Left cardiac atrium (tissue), 4 donors: ENCODE measurements at regions not wholly inside any gene's neighbourhood (a gene's known extent, or its start where the extent isn't known, plus 50 kb on each side); places are given as distances from the start of the nearest gene placed in this dataset.
"Not testable (repeated sequence)": the region's sequence is repeated elsewhere in the genome, so short reads cannot be mapped to it uniquely, and the experiment has no call there.

Experiments
- ATAC-seq, 2 donors: fragments of 200-7000 bp; cut with Tn5 transposase; one replicate each; pipeline ENCODE4 v1.9.1; 2020; ENCODE audit warnings: mild to moderate bottlenecking in 2 of 2, moderate library complexity in 2 of 2
- DNase-seq: peaks from one replicate; pipeline ENCODE4 v3.0.0-alpha.2; 2020
- intact Hi-C, 2 donors: fragments of 100-400 bp; cut with DNase I; formaldehyde crosslinking; loops; one replicate each; pipeline versions ENCODE4 v1.14.1 to v1.15.1; 2022 to 2023
- donor health status: DM: no; HTN: yes; CAD: no.
- donor health status: DM: no; HTN: yes; CAD: no; lungs with severe emphysema.
- donor health status: DM: yes; HTN: yes; CAD: no.
- donor health status: Dilated cardiomyopathy.

GRCh38 chr11:81220146-81220895, 1513.3 kb downstream of the FAM181B start:
- intact Hi-C loops, result no loop called here
- no peak for DNase-seq
- ATAC-seq, result no peak

DNA sequence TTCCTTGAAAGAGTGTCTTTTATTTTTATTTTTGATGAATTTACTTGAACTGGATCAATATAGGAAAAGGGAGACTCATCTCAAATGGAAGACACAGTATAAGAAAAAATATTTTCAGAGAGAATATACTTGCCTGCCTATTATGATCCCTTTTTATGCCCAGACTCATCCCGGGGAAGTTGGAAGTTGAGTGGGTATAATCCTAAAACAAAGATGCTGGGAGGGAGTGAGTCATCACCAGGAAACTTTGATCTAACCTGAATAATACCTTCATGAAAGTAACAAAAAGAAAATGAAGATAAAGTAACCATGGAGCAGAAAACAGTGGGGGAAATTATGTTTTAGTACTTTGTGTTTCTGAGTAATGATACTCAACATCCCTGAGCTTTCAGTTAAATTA, 1514.0 kb downstream of the FAM181B start:
- intact Hi-C loops, result no loop called here
- DNase-seq, result no peak
- ATAC-seq, result no peak

GRCh38 chr11:81218440-81218839, 1515.2 kb downstream of the FAM181B start:
- DNase-seq (no peak), ATAC-seq (no peak)
- intact Hi-C loops, result no loop called here

GRCh38 chr11:81211050-81211449, 1522.6 kb downstream of the FAM181B start:
- DNase-seq, result no peak
- ATAC-seq, result no peak
- intact Hi-C loops, result no loop called here

GRCh38 chr11:81207421-81208054, 1526.1 kb downstream of the FAM181B start:
- intact Hi-C loops, result no loop called here
- DNase-seq (no peak), ATAC-seq (no peak)

DNA sequence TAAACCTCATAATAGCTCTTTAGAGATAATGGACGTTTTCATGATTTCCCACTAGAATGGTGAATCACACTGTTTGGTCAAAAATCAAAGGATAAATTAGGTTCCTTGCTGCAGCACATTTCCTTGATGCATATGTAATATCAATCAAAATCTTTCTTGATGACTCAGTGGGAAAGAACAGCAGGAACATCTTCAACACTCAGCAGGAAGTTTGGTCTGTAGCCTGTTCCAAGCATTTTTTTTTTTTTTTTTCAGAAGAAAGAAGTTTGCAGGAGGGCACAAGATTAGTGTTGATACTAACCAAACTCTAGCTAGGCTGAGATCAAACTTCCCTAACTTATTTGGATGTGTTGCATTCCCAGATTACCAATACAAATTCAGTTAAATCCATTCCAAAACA, 1529.8 kb downstream of the FAM181B start:
- DNase-seq, result no peak
- ATAC-seq, result no peak
- intact Hi-C loops, result no loop called here

GRCh38 chr11:81197396-81197795, 1536.3 kb downstream of the FAM181B start:
- DNase-seq (no peak), ATAC-seq (no peak)
- intact Hi-C loops, result no loop called here

GRCh38 chr11:81192516-81192915, 1541.1 kb downstream of the FAM181B start:
- intact Hi-C loops, result no loop called here
- no peak for ATAC-seq

DNA sequence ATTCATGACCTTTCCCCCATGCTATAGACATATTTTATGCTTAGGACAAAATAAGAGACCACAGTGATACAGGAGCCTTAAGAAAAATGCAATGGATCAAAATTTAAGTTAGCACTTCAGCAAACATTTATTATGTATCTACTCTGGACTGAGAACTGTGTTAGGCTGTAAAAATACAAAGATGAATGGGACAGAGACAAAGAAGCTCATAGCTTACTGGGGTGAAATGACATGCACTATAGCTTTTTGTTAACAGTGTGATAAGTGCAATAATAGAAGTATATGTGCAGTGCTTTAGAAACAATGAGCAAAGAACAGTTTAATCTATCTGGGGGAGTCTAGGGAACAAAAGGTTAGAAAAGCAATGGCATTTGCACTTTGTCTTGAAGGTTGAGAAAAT, 1543.1 kb downstream of the FAM181B start:
- ATAC-seq (no peak), DNase-seq (no peak)
- intact Hi-C loops, result no loop called here

More at GRCh38 chr11:81192516-81192915, 1541.1 kb downstream of the FAM181B start:
- no peak for DNase-seq

DNA sequence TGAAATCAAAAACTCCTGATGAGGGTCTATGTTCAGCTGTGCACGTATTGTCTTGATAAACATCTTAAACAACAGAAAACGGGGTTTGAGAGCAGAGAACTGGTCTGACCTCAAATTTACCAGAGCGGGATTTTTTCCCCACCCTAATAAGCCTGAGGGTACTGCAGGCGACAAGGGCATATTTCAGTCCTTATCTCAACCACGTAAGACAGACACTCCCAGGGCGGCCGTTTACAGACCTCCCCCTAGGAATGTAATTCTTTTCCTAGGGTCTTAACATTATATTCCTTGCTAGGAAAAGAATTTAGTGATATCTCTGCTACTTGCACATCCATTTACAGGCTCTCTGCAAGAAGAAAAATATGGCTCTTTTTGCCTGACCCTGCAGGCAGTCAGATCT, 1546.6 kb downstream of the FAM181B start:
- DNase-seq, intact Hi-C loops, ATAC-seq: not testable (repeated sequence)

DNA sequence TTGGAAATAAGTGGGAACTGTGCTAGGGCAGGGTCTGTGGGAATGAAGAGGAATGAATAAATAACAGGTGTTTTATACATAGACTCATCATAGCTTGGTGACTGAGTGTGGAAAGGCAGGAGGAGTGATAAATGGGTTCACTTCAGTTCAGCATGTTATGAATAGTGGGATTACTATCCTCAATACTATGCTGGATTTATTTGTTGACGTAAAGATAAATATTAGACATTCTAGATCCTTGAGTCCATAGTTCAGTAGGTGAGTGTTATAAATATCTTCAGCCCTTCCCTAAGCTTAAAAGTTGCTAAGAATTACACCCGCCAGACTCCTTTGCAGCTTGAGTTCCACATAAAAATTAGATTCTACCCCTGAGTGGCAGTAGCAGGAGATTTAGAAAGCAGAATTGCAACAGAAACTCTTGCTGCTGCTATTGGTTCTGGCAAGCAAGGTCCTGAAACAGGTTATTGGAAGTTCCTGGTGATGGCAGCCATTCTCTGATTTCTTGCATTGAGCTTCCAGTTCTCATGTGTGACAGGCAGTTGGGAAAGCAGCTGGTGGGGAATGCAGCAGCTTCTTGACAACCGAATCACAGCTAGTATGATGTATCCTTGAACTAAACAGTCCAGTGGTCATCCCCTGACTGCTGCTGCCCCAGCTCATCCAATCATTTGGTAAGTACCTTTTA, 1558.9 kb downstream of the FAM181B start:
- DNase-seq, result no peak
- ATAC-seq, result no peak
- intact Hi-C loops, result no loop called here

DNA sequence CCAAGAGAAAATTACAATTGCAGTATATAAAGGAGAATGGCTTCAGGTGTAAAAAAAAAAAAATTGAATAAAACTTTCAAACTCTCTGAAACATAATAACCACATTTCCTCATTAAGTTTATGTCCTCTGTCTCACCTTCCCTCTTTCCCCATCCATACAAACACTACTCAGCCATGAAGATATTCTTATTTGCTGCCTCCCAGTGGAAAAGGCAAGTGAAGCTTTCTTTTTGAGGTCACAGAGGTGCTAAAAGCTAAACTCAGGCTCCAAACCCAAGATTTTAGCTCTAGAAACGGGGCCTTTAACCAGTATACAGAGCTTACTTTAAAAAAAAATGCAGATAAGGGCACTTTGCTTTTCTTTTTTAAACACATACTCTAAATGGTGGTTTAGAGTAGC, 1568.5 kb downstream of the FAM181B start:
- no peak for ATAC-seq
- intact Hi-C loops, result no loop called here
- DNase-seq, result no peak

- intact Hi-C loops, result no loop called here
- ATAC-seq (no peak), DNase-seq (no peak)
Measured at GRCh38 chr11:81159900-81160299, 1573.8 kb downstream of the FAM181B start.

GRCh38 chr11:81135570-81135969, 1598.1 kb downstream of the FAM181B start:
- DNase-seq (no peak), ATAC-seq (no peak)
- intact Hi-C loops, result no loop called here

DNA sequence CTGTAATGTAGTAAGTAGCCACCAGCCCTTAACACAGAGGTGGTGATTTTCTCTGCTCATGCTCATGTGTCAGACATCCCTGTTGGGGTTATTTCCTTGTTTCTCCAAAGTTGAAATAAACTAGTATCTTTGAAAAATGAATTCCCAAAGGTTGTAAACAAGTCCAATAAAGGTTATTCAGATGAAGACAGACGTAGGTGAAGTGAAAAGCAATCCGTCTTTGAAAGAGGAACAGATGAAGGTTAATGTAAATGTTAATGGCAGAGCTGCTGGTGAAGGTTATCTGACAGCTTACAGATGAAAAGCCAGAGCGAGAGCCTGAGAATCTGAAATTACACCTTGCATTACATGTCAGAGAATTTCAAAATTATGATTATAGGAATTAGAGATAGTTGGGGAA, 1604.0 kb downstream of the FAM181B start:
- DNase-seq (no peak), ATAC-seq (no peak)
- intact Hi-C loops, result no loop called here

DNA sequence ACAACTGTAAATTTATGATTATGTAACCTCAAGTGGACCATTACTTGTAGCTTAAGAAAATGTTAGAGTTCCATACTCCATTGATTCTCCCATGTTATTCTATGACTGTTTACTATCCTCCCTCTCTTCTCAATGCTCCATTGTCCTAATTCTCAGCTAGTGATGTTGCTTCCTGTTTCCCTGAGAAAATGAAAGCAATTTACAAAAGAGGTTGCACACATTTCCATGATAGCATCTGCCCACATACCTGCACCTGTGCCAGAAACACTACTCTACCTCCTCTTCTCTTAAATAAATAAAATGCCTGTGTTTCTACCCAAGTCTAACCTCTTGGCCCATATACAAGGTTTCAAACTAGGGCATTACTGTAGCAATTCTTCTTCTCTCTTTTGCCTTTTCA, 1620.9 kb downstream of the FAM181B start:
- DNase-seq (no peak), ATAC-seq (no peak)
- intact Hi-C loops, result no loop called here

DNA sequence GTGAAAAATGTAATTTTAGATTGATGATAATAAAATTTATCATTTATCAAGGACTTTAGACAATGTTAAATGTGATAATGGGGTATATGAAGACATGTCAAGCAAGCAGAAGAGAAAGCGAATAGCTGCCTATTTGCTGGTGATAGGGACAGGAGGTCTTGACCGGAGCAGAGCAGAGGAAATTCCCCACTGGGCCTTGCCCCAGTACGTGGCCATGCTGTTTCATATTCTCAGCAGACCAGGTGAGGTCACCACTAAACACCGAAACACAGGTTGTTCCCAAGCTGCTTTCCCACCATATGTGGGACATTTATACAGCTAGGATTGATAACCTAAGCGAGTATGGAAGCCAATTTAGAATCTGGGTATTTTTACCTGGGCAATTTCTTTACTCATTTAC, 1629.6 kb downstream of the FAM181B start:
- ATAC-seq, result no peak
- DNase-seq, result no peak
- intact Hi-C loops, result no loop called here

DNA sequence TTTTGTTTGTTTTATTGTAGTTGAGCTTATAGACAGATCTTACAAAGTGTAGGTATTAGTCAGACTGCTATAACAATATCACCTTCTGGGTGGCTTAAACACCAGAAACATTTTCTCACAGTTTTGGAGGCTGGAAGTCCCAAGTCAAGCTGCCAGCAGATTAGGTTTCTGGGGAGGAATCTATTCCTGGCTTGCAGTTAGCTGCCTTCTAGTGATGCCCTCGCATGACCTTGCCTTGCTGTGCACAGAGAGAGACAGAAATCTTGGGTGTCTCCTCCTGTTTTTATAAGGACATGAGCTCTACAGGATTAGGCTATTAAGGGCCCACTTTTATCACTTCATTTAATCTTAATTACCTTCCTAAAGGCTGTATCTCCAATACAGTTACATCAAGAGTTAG, 1635.2 kb downstream of the FAM181B start:
- ATAC-seq (no peak), DNase-seq (no peak)
- intact Hi-C loops, result no loop called here

GRCh38 chr11:81092522-81092921, 1641.1 kb downstream of the FAM181B start:
- ATAC-seq (no peak), DNase-seq (no peak)
- intact Hi-C loops, result no loop called here

DNA sequence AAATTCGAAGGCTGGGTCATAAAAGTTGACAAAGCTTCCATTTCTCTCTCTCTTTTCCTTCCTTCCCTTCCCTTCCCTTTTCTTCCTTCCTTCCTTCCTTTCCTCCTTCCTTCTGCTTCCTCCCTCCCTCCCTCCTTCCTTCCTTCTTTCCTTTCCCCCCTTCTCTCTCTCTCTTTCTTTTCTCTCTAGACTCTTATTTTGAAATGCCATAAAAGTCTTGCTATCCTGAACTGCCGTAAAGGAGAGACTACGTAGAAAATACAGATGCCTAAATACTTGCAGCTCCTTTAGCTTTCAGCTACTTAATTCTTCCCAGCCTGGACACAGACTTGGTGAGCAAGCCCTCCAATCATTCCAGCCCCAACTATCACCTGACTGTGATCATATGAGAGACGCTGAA, 1644.4 kb downstream of the FAM181B start:
- DNase-seq (no peak), ATAC-seq (no peak)
- intact Hi-C loops, result no loop called here

DNA sequence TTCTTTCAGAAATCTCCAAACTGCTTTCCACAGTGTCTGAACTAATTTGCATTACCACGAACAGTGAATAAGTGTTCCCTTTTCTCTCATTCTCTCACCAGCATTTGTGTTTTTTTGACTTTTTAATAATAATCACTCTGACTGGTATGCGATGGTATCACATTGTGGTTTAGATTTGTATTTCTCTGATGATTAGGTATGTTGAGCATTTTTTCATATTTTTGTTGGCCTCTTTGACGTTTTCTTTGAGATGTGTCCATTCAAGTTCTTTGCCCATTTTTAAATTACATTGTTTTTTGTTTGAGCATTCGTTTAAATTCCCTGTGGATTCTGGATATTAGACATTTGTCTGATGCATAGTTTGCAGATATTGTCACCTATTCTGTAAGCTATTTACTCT, 1639.6 kb upstream of the TENM4 start:
- ATAC-seq (no peak), DNase-seq (no peak)
- intact Hi-C loops, result no loop called here
